ENCODE measurements at regions not wholly inside any gene's neighbourhood (a gene's known extent, or its start where the extent isn't known, plus 50 kb on each side); places are given as distances from the start of the nearest gene placed in this dataset.

DNA sequence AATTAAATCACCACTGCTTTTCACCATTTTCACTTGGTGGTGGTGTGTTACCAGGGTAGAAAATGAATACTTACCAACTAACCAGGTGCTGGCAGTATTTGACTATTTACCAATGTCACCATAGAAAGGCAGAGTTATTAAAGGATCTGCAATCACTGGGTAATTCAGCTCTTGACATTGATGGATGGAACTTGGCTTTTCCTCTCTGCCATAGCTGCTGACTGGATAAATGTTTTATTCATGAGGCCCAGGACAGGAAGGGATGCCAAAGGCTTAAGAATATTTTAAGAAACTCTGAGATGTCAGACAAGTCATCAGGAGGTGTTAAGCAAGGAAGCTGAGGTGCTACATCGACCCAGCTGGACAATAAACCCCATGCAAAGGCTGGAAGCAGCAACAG lies 495.5 kb upstream of the CFAP20DC start:
- H3K4me3 ChIP-seq (ENCODE audit: low read depth, low read length), result no peak overlapping the region
- TF ChIP-seq CTCF (IDR thresholded peaks at IDR 0.05; ENCODE audit: low read depth, low read length), result no peak

GRCh38 chr3:59542276-59542675 lies 492.5 kb upstream of the CFAP20DC start:
- TF ChIP-seq CTCF (IDR thresholded peaks at IDR 0.05; ENCODE audit: low read depth, low read length), result no peak

GRCh38 chr3:59540696-59541095 lies 490.9 kb upstream of the CFAP20DC start:
- no peak overlapping the region for H3K4me3 ChIP-seq (ENCODE audit: low read depth, low read length)
- TF ChIP-seq CTCF (IDR thresholded peaks at IDR 0.05; ENCODE audit: low read depth, low read length), result no peak

More at GRCh38 chr3:59542276-59542675, 492.5 kb upstream of the CFAP20DC start:
- H3K4me3 ChIP-seq (ENCODE audit: low read depth, low read length), result no peak overlapping the region

GRCh38 chr3:59540241-59540640 lies 490.4 kb upstream of the CFAP20DC start:
- TF ChIP-seq CTCF (IDR thresholded peaks at IDR 0.05; ENCODE audit: low read depth, low read length), result no peak
- H3K4me3 ChIP-seq (ENCODE audit: low read depth, low read length), result no peak overlapping the region

- TF ChIP-seq CTCF (IDR thresholded peaks at IDR 0.05; ENCODE audit: low read depth, low read length), result no peak
Observed at GRCh38 chr3:59538753-59539432, 489.1 kb upstream of the CFAP20DC start.

DNA sequence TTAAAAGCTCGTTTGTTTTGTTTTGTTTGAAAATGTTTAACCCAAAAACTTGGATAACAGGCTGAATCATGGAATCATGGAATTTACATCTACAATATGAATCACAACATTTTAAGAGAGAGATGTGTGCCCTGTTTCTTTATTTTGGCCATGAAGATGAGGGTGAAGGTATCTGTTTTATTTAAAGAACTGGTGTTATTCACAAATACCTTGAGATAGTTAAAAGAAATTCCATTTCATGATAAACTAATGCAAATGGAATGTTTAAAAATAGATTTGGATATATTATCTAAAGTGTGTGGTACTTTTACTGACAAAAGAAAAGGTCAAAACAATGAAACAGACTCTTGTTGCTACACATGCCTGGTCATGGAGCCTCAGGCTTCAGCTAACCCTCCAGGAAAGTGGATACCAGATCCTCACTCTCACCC lies 486.0 kb upstream of the CFAP20DC start:
- no peak overlapping the region for H3K4me3 ChIP-seq (ENCODE audit: low read depth, low read length)
- TF ChIP-seq CTCF (IDR thresholded peaks at IDR 0.05; ENCODE audit: low read depth, low read length), result no peak

More at GRCh38 chr3:59538753-59539432, 489.1 kb upstream of the CFAP20DC start:
- no peak overlapping the region for H3K4me3 ChIP-seq (ENCODE audit: low read depth, low read length)

- no peak overlapping the region for H3K4me3 ChIP-seq (ENCODE audit: low read depth, low read length)
- TF ChIP-seq CTCF (IDR thresholded peaks at IDR 0.05; ENCODE audit: low read depth, low read length), result no peak
Observed at GRCh38 chr3:59531994-59532393, 482.2 kb upstream of the CFAP20DC start.

All from WI38 (cell line).